Activated naive CD4-positive, alpha-beta T cell treated with anti-CD3 and anti-CD28 coated beads, Interleukin-2, amount 50 U/mL, for 72 hours (primary cell): ENCODE measurements at regions not wholly inside any gene's neighbourhood (a gene's known extent, or its start where the extent isn't known, plus 50 kb on each side); places are given as distances from the start of the nearest gene placed in this dataset.
A peak's percentile ranks its signal among the peaks of the same experiment; 100 is the strongest.

ENCODE experiments used
- ATAC-seq, 2 donors: fragments of 150-1000 bp; cut with Tn5 transposase; 2 replicates each; pipeline ENCODE4 v1.10.0; 2021; ENCODE audit warnings: mild to moderate bottlenecking in 2 of 2, moderate library complexity in 2 of 2
- DNase-seq, 2 donors: peaks; one replicate each; pipeline ENCODE4 v3.0.0; 2021 to 2022; ENCODE audit warnings: low spot score in 2 of 2
- H3K27ac Mint-ChIP-seq, 2 donors: one replicate each; pipeline ENCODE4 v1.8.0; 2022; ENCODE audit warnings: mild to moderate bottlenecking in 2 of 2, mixed read lengths in 2 of 2
- H3K36me3 Mint-ChIP-seq, 2 donors: one replicate each; pipeline ENCODE4 v1.8.0; 2022; ENCODE audit warnings: mixed read lengths in 2 of 2
- H3K9me3 Mint-ChIP-seq, 2 donors: one replicate each; pipeline ENCODE4 v1.8.0; 2022; ENCODE audit warnings: mixed read lengths in 2 of 2

- Mint-ChIP-seq H3K9me3 (no peaks in the 10 kb centered on the region), H3K36me3 (no peaks in the 10 kb centered on the region), H3K27ac (no peak overlapping the region)
- DNase-seq (no peak), ATAC-seq (no peak)
These were observed 181.6 kb upstream of the NFE2L3 start for GRCh38 chr7:25970356-25970755.

GRCh38 chr7:25970911-25971310, 181.1 kb upstream of the NFE2L3 start:
- ATAC-seq: no peak
- Mint-ChIP-seq H3K27ac (no peak overlapping the region), H3K36me3 (no peaks in the 10 kb centered on the region), H3K9me3 (peaks cover 0 to under 1% of the 10 kb centered on the region in 2 donors)
- no peak for DNase-seq

DNA sequence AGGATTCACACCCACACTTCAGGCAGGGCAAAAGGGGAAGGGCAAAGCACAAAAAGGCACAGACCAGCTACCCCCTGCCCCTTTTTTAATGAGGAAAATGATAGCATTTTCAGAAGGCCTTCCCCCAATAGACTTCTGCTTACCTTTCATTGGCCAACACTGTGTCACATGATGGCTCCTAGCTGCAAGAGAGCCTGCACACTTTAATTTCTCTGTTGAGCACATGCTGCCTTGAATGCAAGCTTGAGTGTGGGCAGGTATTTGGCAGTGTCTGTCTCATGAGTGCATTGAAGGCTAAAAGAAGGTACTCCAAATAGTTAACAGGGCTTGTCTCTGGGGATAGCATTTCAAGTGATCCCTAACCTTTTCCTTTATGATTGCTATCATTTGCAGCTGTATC, 175.4 kb upstream of the NFE2L3 start:
- no peak overlapping the region for H3K27ac Mint-ChIP-seq
- no peak for ATAC-seq

DNA sequence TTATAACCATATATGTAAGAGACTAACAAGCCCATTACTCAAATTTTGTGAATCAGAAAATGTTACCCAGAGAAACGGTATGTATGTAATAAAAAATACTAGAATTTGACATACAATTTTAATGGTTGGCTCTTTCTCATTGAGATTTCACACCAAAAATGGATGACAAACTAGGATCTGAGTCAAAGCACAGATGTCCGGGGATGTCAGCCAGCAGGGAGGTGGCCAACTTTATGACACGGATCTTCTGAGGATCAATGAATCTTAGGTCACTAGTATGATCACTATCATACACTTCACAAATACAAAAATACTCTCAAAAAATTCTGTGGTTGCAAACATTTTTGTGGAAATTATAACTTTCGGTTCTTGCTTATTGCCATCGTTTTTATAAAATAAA, 173.5 kb upstream of the NFE2L3 start:
- Mint-ChIP-seq H3K27ac (no peak overlapping the region), H3K36me3 (peaks cover 4 to 5% of the 10 kb centered on the region in 2 donors), H3K9me3 (peaks cover 0 to 18% of the 10 kb centered on the region in 2 donors)
- ATAC-seq: no peak
- DNase-seq: no peak

More for the DNA sequence above, 175.4 kb upstream of the NFE2L3 start:
- DNase-seq: no peak
- Mint-ChIP-seq H3K36me3 (peaks cover 4 to 5% of the 10 kb centered on the region in 2 donors), H3K9me3 (peaks cover 0 to 13% of the 10 kb centered on the region in 2 donors)

- peaks cover 4 to 5% of the 10 kb centered on the region in 2 donors for H3K36me3 Mint-ChIP-seq
- no peak overlapping the region for H3K27ac Mint-ChIP-seq
- DNase-seq (no peak), ATAC-seq (no peak)
- H3K9me3 Mint-ChIP-seq: peaks cover 0 to 18% of the 10 kb centered on the region in 2 donors
These were observed 172.4 kb upstream of the NFE2L3 start for GRCh38 chr7:25979605-25980004.

DNA sequence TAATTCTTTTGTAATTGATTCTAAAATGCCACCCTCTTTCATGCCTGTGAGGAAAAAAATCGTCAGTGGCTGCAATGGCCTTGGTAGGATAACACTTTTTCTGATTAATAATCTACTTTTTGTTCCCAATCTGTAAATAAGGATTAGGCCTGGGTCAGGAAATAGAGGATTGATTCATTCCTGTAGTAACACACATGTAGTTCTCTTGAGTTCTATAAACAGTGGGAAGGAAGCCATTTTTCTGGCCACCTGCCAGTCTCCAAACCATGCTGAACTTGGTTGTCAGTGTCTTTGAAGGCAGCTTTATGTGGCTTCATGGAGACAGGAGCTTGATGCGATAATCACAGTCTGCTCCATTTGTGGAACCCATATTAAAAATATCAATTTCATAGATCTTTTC, 169.3 kb upstream of the NFE2L3 start:
- Mint-ChIP-seq H3K36me3 (peaks cover under 1 to 4% of the 10 kb centered on the region in 2 donors), H3K9me3 (peaks cover 0 to 12% of the 10 kb centered on the region in 2 donors)

GRCh38 chr7:25985196-25985595, 166.8 kb upstream of the NFE2L3 start:
- peaks cover 0 to 4% of the 10 kb centered on the region in 2 donors for H3K36me3 Mint-ChIP-seq
- peaks cover 0 to 12% of the 10 kb centered on the region in 2 donors for H3K9me3 Mint-ChIP-seq
- ATAC-seq (no peak), DNase-seq (no peak)
- H3K27ac Mint-ChIP-seq: peak overlapping the region in 1 of 2 donors; percentile 6

More for the DNA sequence above, 169.3 kb upstream of the NFE2L3 start:
- DNase-seq: no peak
- H3K27ac Mint-ChIP-seq: no peak overlapping the region
- no peak for ATAC-seq

GRCh38 chr7:25988640-25989039, 163.4 kb upstream of the NFE2L3 start:
- Mint-ChIP-seq H3K9me3 (no peaks in the 10 kb centered on the region), H3K36me3 (no peaks in the 10 kb centered on the region), H3K27ac (no peak overlapping the region)
- DNase-seq (no peak), ATAC-seq (no peak)

DNA sequence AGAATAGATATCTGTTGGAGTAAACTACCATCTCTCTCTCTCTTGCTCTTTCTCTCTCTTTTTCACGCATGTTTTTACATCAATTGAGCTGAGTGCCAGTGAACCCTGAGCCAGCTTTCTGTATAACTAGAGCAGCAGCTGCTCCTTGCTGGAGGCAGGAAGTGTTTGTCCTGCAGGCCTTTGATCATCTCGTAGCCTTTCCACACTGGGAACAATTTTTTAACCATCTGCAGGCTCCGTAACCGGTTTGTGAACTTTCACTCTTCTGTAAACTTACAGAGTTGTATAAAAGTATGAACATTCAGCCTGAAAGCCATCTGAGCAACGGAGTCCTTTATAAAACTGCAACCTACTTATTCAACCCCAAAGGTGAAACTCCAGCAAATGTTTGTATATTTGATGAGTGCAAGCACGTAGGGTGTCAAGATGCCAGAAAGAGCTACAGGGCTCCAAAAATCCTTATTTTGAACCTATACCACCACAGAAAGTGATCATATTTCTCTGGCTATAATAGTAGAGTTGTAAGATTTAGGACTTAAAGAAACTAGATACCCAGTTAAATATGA, 162.8 kb upstream of the NFE2L3 start:
- DNase-seq (no peak), ATAC-seq (no peak)
- no peaks in the 10 kb centered on the region for H3K36me3 Mint-ChIP-seq
- no peak overlapping the region for H3K27ac Mint-ChIP-seq
- no peaks in the 10 kb centered on the region for H3K9me3 Mint-ChIP-seq

GRCh38 chr7:25994433-25994994, 157.5 kb upstream of the NFE2L3 start:
- no peak for ATAC-seq
- no peaks in the 10 kb centered on the region for H3K9me3 Mint-ChIP-seq
- peak overlapping the region in 1 of 2 donors; percentile 16 for H3K27ac Mint-ChIP-seq
- no peaks in the 10 kb centered on the region for H3K36me3 Mint-ChIP-seq
- no peak for DNase-seq

GRCh38 chr7:25995216-25995615, 156.8 kb upstream of the NFE2L3 start:
- no peak for ATAC-seq
- no peaks in the 10 kb centered on the region for H3K9me3 Mint-ChIP-seq
- peak overlapping the region in 1 of 2 donors; percentile 25 for H3K27ac Mint-ChIP-seq
- no peak for DNase-seq
- no peaks in the 10 kb centered on the region for H3K36me3 Mint-ChIP-seq

GRCh38 chr7:25996006-25996408, 156.0 kb upstream of the NFE2L3 start:
- Mint-ChIP-seq H3K27ac (no peak overlapping the region), H3K36me3 (no peaks in the 10 kb centered on the region), H3K9me3 (no peaks in the 10 kb centered on the region)
- no peak for ATAC-seq
- DNase-seq: no peak

- no peak for ATAC-seq
- no peaks in the 10 kb centered on the region for H3K36me3 Mint-ChIP-seq
- H3K9me3 Mint-ChIP-seq: no peaks in the 10 kb centered on the region
- no peak for DNase-seq
- no peak overlapping the region for H3K27ac Mint-ChIP-seq
These were observed 153.5 kb upstream of the NFE2L3 start for GRCh38 chr7:25998499-25998898.

GRCh38 chr7:26000841-26001240, 151.2 kb upstream of the NFE2L3 start:
- no peak overlapping the region for H3K27ac Mint-ChIP-seq

GRCh38 chr7:26001662-26002244, 150.2 kb upstream of the NFE2L3 start:
- Mint-ChIP-seq H3K9me3 (no peaks in the 10 kb centered on the region), H3K27ac (no peak overlapping the region), H3K36me3 (no peaks in the 10 kb centered on the region)
- ATAC-seq (no peak), DNase-seq (no peak)

More at GRCh38 chr7:26000841-26001240, 151.2 kb upstream of the NFE2L3 start:
- Mint-ChIP-seq H3K9me3 (no peaks in the 10 kb centered on the region), H3K36me3 (no peaks in the 10 kb centered on the region)
- ATAC-seq (no peak), DNase-seq (no peak)

GRCh38 chr7:26005683-26006410, 146.2 kb upstream of the NFE2L3 start:
- ATAC-seq (no peak), DNase-seq (no peak)
- H3K36me3 Mint-ChIP-seq: no peaks in the 10 kb centered on the region
- H3K27ac Mint-ChIP-seq: no peak overlapping the region
- H3K9me3 Mint-ChIP-seq: no peaks in the 10 kb centered on the region

DNA sequence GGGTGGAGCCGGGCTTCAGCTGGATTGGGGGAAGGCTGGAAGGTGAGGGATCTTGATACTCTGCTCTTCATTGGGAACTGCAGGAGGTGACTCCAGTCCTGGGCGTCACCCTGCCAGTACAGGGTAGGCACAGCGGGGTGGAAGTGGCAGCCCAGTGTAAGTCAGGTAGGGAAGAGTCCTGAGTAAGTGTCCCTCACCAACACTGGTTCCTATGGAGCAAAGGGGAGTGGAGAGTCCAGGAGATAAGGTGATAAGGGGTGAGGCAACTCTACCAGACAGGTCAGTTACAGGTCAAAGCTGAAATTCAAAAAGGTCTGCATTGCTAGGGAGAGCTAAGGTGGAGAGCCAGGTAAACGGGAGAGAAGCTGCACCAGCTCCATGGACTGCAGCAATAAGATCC, 145.6 kb upstream of the NFE2L3 start:
- ATAC-seq (no peak), DNase-seq (no peak)
- Mint-ChIP-seq H3K36me3 (no peaks in the 10 kb centered on the region), H3K9me3 (no peaks in the 10 kb centered on the region), H3K27ac (no peak overlapping the region)
